ENCODE measurements at regions not wholly inside any gene's neighbourhood (a gene's known extent, or its start where the extent isn't known, plus 50 kb on each side); places are given as distances from the start of the nearest gene placed in this dataset.

DNA sequence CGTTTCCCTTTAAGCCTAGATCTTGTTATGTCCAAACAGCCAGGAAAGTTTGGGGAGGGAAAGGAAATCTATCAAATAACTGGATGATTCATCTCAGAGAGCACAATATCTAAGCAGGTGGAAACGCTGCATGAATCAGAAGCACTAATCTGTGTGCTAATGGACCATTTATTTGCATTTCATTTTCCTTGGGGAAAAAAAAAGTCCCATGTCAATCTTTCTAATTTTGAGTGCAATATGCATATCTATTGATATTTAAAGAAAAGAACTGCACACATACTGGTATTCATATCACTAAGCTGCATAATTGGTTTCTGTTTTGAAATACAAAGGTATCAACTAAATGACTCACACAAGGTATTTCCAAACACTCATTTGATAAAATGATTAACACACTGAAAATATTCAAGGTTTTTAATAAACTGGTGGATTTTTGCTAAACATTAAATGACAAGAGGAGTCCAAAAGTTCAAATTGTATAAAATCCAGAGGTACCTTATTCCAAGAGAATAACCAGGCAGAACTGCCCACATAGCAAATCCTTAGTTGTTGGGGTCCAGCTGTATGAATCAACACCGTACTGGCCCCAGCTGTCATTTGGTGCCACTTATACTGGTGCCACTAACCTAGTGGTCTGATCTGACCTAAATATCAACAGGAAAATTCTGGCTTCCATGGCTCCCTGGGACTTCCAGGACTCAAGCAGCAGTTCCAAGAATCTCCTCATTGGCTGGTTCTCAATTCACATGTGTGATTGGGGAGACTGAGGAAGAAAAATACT is 122.2 kb upstream of the SP4 start:
- TF ChIP-seq, protein P1, sequence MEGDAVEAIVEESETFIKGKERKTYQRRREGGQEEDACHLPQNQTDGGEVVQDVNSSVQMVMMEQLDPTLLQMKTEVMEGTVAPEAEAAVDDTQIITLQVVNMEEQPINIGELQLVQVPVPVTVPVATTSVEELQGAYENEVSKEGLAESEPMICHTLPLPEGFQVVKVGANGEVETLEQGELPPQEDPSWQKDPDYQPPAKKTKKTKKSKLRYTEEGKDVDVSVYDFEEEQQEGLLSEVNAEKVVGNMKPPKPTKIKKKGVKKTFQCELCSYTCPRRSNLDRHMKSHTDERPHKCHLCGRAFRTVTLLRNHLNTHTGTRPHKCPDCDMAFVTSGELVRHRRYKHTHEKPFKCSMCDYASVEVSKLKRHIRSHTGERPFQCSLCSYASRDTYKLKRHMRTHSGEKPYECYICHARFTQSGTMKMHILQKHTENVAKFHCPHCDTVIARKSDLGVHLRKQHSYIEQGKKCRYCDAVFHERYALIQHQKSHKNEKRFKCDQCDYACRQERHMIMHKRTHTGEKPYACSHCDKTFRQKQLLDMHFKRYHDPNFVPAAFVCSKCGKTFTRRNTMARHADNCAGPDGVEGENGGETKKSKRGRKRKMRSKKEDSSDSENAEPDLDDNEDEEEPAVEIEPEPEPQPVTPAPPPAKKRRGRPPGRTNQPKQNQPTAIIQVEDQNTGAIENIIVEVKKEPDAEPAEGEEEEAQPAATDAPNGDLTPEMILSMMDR (IDR thresholded peaks at IDR 0.05; ENCODE audit: insufficient read depth, low read length, severe bottlenecking), result no peak
- H3K27me3 ChIP-seq (ENCODE audit: control insufficient read depth, insufficient read depth, low read length), result no peaks in the 10 kb centered on the region
- H3K36me3 ChIP-seq (ENCODE audit: control insufficient read depth, insufficient read depth, low read length), result no peaks in the 10 kb centered on the region
- DNase-seq (ENCODE audit: low read depth) (peak; percentile 72), FAIRE-seq (no peak)
- H3K4me3 ChIP-seq (ENCODE audit: low read depth, low read length), result no peak overlapping the region

DNA sequence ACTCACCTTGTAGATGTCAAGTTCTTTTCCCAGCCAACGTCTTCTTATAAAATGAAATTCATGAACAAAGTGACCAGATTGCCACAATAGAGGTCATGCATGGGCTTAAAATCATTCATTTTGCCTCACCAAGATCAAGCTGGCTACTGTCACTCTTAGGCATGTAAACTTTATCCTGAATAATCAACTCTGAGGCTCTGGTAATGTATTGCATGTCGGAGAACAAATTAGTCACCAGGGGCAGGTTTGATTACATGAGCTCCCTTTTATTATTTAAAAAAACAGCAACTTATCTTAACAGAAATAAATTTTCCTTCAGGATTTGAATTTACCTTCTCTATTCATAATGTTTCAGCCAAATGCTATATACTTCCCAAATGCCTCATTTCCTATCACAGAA is 112.9 kb upstream of the SP4 start:
- Histone ChIP-seq H3K4me3 (ENCODE audit: low read depth, low read length) (no peak overlapping the region), H3K36me3 (ENCODE audit: control insufficient read depth, insufficient read depth, low read length) (no peaks in the 10 kb centered on the region), H3K27me3 (ENCODE audit: control insufficient read depth, insufficient read depth, low read length) (no peaks in the 10 kb centered on the region)
- DNase-seq (ENCODE audit: low read depth) (peak; percentile 8), FAIRE-seq (no peak)
- TF ChIP-seq, protein P1 (IDR thresholded peaks at IDR 0.05; ENCODE audit: insufficient read depth, low read length, severe bottlenecking), result no peak

DNA sequence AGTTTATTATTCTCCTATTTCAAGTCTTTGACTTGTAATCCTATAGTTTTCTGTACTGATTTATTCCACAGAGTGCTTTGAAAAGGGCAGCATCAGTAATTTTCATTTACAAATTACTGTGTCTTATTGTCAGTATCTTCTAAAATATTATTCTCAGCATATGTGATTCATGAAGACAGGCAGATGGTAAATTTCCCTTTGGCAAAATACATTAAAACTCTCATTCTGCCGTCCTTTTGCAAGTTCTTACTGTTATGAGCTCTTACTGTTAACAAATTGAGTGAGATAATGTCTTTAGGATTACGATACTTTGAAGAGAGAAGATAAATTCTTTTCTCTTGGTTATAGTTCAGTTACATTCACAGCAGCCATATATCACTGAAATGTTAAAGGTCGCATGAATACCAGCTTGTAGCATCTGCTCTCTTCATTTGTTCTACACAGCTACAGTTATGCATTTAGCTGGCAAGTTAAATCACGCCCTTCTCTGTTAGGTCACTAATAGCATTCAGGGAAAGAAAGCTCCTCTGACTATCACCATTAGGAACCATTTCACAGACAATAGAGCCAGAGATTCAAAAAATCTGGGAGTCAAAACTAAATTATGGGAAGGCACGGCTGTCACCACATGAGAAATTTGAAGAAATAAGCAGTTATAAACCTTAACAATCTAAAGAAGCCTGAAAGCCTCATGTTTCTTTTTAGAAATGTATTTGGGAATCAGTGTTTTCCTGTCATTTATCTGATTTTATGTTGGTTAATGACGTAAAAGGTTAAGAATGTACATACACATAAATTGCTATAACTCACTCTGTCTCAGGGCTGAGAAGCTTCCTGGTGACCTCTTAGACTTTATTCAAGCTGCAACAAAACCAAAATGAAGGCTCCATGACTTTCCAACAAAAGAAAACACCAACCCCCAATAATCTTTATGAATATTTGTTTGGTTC is 109.6 kb upstream of the SP4 start:
- no peaks in the 10 kb centered on the region for H3K36me3 ChIP-seq (ENCODE audit: control insufficient read depth, insufficient read depth, low read length)
- H3K4me3 ChIP-seq (ENCODE audit: low read depth, low read length), result no peak overlapping the region
- H3K27me3 ChIP-seq (ENCODE audit: control insufficient read depth, insufficient read depth, low read length), result no peaks in the 10 kb centered on the region
- FAIRE-seq (no peak), DNase-seq (ENCODE audit: low read depth) (peak; percentile 20)
- TF ChIP-seq, protein P1 (IDR thresholded peaks at IDR 0.05; ENCODE audit: insufficient read depth, low read length, severe bottlenecking), result no peak

DNA sequence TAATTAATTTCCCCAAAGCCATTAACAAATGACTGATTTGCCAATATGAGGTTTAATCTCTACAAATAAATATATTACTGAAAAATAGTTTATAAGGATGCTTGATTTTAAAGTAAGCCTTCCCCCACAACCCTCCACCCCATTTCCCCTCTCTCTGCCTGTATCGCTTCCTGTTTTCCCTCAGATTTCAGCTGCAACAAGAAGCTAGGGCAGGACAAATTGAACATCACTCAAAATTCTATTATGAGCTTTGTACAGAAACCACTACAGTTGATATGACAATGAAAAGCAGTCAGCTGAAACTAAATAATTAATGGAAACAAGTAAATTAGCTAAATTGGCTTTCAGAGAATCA is 109.0 kb upstream of the SP4 start:
- no peaks in the 10 kb centered on the region for H3K36me3 ChIP-seq (ENCODE audit: control insufficient read depth, insufficient read depth, low read length)
- FAIRE-seq, result no peak
- TF ChIP-seq, protein P1 (IDR thresholded peaks at IDR 0.05; ENCODE audit: insufficient read depth, low read length, severe bottlenecking), result no peak
- DNase-seq (ENCODE audit: low read depth), result no peak
- H3K27me3 ChIP-seq (ENCODE audit: control insufficient read depth, insufficient read depth, low read length), result no peaks in the 10 kb centered on the region
- H3K4me3 ChIP-seq (ENCODE audit: low read depth, low read length), result no peak overlapping the region

DNA sequence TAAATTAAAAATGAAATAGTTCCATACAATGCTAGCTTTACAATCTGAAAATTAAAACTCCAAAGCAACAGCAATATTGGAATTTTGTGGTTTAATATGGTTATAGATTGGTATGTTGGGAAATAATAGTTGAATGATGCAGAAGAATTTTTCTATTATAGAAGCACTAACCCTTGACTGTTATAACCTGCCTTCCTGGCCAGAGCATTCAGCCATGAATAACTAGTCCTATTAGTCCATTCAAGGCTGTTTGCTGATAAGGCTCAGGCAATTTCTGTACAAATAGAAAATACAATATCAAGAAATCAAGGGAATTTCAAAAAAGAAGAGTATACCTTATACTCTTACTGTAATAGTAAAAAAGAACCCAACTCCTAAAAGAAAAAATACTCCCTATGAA is 101.6 kb upstream of the SP4 start:
- H3K27me3 ChIP-seq (ENCODE audit: control insufficient read depth, insufficient read depth, low read length), result no peaks in the 10 kb centered on the region
- no peak for FAIRE-seq
- TF ChIP-seq, protein P1 (IDR thresholded peaks at IDR 0.05; ENCODE audit: insufficient read depth, low read length, severe bottlenecking), result no peak
- no peak overlapping the region for H3K4me3 ChIP-seq (ENCODE audit: low read depth, low read length)
- DNase-seq (ENCODE audit: low read depth), result no peak
- H3K36me3 ChIP-seq (ENCODE audit: control insufficient read depth, insufficient read depth, low read length), result no peaks in the 10 kb centered on the region
